ENCODE measurements at regions not wholly inside any gene's neighbourhood (a gene's known extent, or its start where the extent isn't known, plus 50 kb on each side); places are given as distances from the start of the nearest gene placed in this dataset.
"Not testable (repeated sequence)": the region's sequence is repeated elsewhere in the genome, so short reads cannot be mapped to it uniquely, and the experiment has no call there.

DNA sequence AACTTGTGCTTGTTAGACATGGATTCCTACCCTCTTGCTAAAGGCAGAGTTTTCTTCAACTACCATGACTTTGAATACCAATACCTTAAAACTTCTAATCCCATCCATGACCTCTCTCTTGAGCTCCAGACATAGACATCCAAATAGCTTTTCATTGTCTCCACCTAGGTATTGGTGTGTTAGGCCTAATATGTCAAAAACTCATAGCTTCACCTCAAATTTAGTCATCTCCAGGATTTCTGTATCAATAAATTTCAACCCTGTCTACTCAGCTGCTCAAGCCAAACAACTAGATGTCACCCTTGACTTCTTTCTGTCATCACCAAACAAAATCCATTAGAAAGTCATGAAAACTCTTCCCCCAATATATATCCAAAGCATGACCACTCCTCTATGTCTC is 617.7 kb upstream of the GRIA3 start:
- intact Hi-C loops (cut with DNase I): no loop called here
- DNase-seq (ENCODE audit: low spot score): no peak

DNA sequence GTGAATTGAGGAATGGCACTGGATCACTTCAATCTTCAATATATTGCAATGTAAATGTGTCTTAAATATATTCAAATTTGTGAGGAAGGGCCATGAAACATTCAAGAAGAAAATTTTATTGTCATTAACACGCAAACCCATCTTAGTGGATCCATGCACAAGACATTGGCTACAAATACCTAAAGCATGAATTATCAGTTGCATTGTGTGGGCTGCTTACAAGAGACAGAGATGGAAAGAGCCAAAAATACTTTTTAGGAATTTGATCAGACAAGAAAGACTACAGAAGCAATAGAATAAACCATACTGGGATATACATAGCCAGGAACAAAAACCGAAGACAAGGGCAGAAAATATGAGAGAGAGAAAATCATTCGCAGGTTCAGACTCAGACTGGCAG is 616.2 kb upstream of the GRIA3 start:
- DNase-seq (ENCODE audit: low spot score): no peak
- intact Hi-C loops (cut with DNase I): no loop called here

DNA sequence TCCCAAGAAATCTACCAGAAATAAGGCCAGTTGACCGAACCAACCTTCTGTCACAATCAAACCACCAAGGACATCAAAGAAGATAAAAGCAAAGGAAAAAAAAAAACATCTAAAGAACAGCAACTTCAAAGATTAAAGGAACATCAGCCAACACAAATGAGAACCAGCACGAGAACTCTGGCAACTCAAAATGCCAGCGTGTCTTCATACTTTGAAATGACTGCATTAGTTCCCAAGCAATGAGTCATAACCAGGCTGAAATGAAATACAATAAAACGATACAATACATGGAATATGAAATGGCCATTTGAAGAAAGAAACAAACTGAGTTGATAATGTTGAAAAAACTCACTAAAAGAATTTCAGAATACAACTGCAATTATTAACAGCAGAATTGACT is 611.6 kb upstream of the GRIA3 start:
- no peak for DNase-seq (ENCODE audit: low spot score)
- intact Hi-C loops (cut with DNase I): no loop called here

DNA sequence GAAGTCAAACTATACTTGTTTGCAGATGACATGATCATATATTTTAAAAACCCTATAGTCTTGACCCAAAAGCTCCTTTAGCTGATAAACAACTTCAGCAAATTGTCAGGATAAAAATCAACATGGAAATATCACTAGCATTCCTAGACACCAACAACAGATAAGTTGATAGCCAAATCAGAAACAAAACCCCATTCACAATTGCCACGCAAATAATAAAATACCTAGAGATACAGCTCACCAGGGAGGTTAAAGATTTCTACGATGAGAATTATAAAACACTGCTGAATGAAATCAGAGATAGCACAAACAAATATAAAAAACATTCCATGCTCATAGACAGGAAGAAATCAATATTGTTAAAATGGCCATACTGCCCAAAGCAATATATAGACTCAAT is 605.0 kb upstream of the GRIA3 start:
- no peak for DNase-seq (ENCODE audit: low spot score)
- intact Hi-C loops (cut with DNase I): no loop called here

DNA sequence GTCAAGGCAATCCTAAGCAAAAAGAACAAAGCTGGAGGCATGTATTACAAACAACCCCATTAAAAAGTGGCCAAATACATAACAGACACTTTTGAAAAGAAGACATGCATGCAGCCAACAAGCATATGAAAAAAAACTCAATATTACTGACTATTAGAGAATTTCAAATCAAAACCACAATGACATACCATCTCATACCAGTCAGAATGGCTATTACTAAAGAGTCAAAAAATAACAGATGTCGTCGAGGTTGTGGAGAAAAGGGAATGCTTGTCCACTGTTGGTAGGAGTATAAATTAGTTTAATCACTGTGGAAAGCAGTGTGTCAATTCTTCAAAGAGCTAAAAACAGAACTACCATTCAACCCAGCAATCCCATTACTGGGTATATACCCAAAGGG is 604.6 kb upstream of the GRIA3 start:
- intact Hi-C loops (cut with DNase I): no loop called here

DNA sequence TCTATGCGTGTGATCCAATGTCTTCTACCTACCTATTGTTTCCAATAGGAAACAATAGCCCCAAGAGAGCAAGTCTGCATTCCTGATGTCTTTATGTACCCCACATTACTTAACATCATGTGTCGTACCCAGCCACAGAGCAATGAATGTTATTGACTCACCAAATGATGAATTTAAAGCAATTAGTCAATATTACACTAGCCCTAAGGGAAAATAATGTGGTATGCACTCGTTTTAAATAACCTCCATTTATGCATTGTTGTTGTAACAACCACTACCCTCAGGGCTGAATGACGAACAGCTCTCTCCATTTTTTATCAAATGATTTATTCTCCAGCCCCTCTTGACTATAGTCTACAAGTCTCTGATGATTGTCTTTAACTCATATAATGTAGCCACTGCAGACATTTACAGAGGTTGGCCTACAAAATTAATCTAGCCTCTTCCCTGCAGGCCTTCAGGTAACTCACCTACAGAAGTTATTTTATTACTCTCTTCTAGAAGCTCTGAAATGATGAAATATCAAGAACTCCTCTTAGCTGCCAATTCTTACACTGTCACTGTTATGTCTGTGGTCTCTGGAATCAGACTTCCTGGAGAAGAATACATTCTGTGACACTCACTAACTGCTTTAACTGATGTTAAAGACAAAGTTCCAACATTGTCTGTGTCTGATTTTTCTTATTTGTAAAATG is 601.7 kb upstream of the GRIA3 start:
- DNase-seq (ENCODE audit: low spot score): no peak
- intact Hi-C loops (cut with DNase I): no loop called here

More for the DNA sequence above, 604.6 kb upstream of the GRIA3 start:
- no peak for DNase-seq (ENCODE audit: low spot score)

DNA sequence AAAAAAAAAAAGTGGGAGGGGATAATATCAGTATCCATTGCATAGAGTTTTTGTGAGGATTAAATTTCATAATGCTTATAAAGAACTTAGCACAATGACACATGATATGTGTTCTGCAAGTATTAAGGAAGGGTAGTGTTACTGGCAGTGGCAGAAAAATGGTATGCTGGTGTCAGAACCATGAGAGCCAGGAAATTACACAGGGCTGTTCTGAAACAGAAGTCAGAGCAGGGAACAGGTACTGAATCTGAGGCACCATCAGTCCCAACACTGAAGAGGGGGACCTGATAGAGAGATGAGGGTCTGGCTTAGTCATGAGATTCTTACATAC is 601.1 kb upstream of the GRIA3 start:
- intact Hi-C loops (cut with DNase I): no loop called here
- no peak for DNase-seq (ENCODE audit: low spot score)

DNA sequence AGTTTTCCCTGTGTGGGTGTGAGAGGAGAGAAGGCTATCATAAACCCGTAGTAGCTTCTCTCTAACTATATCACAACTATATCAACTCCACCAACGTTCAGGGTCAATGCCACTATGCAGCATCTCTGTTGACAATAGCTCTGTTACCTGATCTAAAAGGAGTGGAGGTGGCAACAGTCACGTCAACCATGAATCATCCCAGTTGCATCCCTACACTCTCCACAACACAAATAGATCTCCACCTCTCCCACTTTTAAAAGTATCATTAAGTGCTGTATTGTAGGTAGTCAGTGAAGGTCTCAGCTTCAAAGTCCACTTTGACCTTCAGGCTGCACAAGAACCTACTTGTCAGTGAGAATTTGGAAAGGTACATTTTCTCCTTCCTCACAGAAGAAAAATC is 600.5 kb upstream of the GRIA3 start:
- intact Hi-C loops (cut with DNase I): no loop called here
- no peak for DNase-seq (ENCODE audit: low spot score)

DNA sequence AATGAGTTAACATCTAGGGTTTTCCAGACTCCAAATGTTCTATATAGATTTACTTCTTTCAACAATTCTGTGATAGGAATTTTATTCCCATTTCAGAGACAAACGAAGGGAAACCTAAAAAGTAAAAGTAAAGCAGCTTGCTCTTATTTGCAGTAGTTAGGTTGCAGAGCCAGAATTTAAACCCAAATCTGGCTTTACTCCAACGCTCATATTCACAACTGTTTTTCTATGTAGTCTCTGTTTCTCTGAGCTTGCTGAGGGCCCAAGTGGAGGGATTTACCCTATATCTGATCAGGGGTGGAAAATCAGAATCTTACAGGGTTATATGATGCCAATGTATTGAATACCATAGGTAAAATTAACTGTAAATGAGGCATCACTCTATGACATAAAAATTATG is 599.1 kb upstream of the GRIA3 start:
- DNase-seq (ENCODE audit: low spot score): no peak
- intact Hi-C loops (cut with DNase I): no loop called here

DNA sequence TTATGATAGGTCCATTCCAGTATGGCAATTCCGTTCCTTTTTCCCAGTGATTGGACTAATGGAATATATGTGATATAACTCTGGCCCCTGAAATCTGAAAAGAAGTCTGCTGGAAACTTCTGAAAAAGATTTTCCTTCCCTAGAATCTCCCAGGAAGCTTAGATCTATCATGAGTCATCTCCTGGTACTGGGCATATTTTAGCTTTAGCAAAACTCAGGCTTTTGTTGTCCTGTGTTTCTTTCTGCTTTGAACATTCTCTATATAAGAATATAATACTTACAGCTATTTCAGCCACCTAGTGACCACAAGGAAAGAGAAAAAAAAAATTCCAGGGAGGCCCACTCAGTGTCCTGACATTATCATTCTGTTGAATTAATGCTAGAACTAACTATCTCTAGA is 597.2 kb upstream of the GRIA3 start:
- intact Hi-C loops (cut with DNase I): no loop called here
- no peak for DNase-seq (ENCODE audit: low spot score)

DNA sequence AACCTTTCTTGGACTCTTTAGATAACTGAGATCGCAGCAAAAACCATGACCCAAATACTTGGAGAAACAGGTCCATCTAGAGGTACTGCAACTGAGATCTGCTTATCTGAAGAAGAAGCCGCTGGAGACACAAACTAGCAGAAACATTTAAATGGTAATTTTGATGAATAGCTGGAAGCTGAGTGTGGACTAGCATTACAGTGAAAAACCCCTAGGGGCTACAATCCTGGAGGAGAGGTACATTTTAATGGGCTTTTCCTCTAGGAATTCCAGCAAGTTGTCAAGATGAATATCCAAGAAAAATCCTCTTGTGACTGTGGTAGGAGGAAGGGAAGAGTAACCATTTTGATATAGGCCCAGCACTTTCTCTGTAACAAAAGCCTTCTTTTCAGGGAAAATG is 592.5 kb upstream of the GRIA3 start:
- intact Hi-C loops (cut with DNase I): no loop called here
- no peak for DNase-seq (ENCODE audit: low spot score)

DNA sequence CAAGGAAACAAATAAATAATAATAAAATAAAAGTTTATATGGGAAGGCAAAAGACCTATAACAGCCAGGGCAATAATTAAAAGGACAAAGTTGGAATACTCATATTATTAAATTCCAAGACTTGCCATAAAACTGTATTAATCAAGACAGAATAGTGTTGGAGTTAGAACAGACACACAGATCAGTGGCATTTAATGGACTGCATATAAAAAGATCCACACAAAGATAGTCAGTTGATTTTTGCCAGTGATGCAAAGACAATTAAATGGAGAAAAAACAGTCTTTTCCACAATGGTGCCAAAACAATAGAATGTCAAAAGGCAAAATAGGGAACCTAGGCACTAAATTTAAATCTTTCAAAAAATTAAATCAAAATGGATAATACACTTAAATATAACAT is 587.1 kb upstream of the GRIA3 start:
- intact Hi-C loops (cut with DNase I): no loop called here
- DNase-seq (ENCODE audit: low spot score): no peak

DNA sequence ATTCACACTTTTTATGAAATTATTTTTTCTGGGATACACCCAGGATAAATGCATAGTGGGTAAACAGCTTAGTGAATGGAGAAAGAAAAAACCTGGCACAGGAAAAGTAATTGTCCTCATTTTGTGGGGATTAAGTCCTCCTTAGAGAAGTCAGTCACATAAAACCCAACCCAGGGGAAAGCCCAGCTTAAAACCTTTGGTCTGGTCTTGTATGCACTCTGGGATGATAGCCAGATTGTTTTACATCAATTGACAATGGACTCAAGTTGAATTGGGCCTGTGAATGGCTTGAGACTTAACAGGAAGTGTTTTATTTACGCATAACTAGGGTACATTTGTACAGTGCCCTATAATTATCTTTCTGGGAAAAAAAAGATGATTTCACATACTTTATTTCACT is 561.3 kb upstream of the GRIA3 start:
- intact Hi-C loops (cut with DNase I): no loop called here
- DNase-seq (ENCODE audit: low spot score): no peak

DNA sequence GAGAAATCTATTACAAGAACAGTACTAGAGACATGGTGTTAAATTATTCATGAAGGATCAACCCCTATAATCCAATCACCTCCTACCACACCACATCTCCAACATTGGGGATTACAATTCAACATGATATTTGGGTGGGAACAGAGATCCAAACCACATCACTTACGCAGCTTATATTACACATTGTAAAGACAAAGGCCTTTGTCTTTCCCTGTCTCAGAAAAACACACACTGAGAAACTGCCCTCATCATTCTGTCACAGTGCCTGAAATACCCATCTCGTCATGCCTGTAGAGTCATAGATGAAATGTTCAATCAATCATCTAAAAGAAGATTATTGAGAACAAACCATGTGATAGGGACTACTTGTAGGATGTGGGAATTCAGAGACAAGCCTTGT is 558.8 kb upstream of the GRIA3 start:
- intact Hi-C loops (cut with DNase I): no loop called here
- no peak for DNase-seq (ENCODE audit: low spot score)

DNA sequence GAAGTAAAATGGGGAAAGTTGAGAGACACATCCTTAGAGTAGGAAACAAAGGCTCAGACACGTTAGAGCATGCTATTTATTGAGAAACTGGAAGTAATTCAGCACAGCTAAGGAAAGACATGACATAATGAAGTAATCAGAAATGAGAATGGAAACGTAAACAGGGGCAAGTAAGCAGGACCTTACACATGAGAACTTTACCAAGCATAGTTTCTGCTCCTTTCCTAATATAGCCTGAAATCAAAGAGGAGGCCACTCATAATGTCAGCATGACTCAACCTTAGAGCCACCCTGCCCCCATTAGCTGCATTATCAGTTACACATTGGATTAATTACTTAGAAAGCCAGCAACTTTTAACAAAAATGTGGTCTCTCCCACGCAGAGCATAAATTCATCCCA is 558.3 kb upstream of the GRIA3 start:
- intact Hi-C loops (cut with DNase I): no loop called here
- no peak for DNase-seq (ENCODE audit: low spot score)

DNA sequence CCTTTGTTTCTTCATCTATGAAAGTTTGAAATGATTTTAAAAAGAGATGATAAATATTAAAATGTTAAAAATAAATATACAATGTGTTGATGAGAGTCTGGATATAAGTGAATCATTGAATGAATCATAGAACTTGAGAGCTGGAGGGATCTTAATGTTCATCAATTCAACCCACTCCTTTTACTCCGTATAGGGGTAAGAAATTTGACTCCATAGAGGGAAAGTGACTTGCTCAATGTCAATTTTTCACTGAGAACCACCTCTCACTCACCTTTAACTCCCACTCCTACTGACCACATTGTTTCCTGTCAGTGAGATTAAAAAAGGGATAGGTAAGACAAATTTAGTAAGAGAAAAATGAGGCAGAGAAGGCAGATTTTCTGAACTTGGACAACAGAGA is 557.2 kb upstream of the GRIA3 start:
- DNase-seq (ENCODE audit: low spot score): no peak
- intact Hi-C loops (cut with DNase I): no loop called here

DNA sequence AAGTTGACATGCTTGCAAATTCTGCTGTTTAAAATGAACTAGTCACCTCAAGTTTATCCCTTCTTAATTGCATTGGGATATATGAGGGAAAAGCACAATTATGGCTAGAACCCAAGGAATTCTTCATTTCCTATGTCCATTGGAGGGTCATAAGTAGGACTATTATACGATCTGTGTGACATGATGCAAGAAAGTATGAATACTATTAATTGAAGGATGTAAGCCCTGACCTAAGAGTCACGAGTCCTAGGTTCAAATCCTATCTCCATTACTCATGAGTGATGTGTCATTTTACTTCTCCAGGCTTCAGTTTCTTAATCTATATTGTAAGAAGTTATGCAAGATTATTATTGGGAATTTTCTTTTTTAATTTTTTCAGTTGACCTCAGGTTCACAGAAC is 542.9 kb upstream of the GRIA3 start:
- intact Hi-C loops (cut with DNase I): no loop called here
- no peak for DNase-seq (ENCODE audit: low spot score)

DNA sequence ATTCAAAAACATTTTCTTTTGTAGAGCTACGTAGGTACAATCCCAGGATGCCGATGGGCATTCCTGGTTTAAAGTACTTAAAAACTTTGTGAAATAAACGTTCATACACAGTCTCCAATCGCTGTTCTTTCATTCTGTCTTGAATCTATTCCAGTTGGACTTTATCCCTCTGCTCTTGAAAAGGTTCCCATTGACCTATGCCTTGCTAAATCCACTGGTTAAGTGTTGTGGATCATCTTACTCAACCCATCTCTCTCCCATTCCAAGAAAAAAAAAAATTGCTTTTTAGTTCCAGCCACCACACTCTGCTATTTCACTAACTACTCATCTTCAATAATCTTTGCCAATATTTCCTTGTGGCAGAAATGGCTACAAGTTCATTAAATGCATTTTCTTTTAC is 542.3 kb upstream of the GRIA3 start:
- DNase-seq (ENCODE audit: low spot score): no peak

DNA sequence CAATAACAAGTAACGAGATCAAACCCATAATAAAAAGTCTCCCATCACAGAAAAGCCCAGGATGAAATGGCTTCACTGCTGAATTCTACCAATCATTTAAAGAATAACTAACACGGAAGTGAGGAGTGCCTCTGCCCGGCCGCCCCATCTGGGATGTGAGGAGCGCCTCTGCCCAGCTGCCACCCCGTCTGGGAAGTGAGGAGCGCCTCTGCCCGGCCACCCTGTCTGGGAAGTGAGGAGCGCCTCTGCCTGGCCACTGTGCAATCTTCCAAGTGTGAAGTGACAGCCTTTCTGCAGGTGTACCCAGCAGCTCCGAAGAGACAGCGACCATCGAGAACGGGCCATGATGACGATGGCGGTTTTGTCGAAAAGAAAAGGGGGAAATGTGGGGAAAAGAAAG is 528.8 kb upstream of the GRIA3 start:
- DNase-seq (ENCODE audit: low spot score); intact Hi-C loops (cut with DNase I): not testable (repeated sequence)

More for the DNA sequence above, 542.3 kb upstream of the GRIA3 start:
- intact Hi-C loops (cut with DNase I): no loop called here

DNA sequence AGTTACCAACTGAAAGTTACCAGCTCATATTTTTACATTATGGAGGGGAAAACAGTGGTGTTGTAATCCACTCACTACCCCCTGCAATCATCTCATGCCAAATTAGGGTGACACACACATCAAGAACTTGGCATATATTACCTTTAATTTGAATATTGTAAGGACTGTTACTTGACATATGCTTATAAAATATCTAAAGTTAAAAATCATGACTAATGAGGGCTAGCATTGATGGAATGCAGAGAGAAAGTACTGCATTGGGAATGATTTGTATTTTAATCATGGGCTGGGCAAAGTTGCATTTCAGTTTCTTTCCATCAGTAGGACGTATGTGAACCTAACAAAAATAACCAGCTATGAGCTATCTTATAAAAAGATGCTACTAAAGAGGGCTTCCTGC is 517.5 kb upstream of the GRIA3 start:
- intact Hi-C loops (cut with DNase I): no loop called here

DNA sequence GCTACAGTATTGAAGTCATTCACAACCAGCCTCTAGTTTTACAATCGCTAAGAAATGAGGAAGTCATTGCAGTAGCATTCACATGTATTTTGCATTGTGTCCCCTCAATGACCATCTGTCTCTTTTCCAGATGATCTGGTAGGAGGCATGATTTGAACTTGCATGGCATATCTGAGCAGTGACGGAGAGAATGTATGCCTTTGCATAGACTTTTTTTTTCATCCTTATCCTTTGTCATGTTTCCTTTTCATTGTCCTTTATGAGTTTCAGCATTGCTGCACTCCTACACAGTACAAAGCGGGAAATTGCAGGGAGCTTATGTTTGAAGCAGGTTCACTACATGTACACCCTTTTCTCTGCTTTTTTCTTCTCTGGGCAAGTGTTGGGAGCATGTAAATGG is 516.4 kb upstream of the GRIA3 start:
- DNase-seq (ENCODE audit: low spot score): no peak
- intact Hi-C loops (cut with DNase I): no loop called here

More for the DNA sequence above, 517.5 kb upstream of the GRIA3 start:
- no peak for DNase-seq (ENCODE audit: low spot score)

DNA sequence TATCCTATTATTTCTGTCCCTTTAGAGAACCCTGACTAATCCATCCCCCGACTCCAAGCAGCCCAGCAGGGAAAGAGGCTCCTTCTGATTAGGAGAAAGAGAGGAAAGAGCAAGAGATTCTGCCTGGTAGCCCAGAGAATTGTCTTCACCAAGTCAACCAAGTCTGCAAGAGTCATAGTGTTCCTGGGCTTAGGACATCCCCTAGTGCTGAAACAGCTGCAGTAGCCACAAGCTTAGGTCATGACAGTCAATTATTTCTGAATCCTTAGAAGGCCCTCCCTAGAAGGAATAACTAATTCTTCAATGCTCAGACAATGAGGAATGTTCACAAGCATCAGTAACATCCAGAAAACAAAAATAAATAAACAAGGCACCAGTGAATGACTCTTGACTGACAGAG is 480.3 kb upstream of the GRIA3 start:
- intact Hi-C loops (cut with DNase I): no loop called here
- no peak for DNase-seq (ENCODE audit: low spot score)

All from cardiac septum (tissue), 1 donor.